Nephron progenitor cell (in vitro differentiated cells): ENCODE measurements at regions not wholly inside any gene's neighbourhood (a gene's known extent, or its start where the extent isn't known, plus 50 kb on each side); places are given as distances from the start of the nearest gene placed in this dataset.

Source experiments
- DNase-seq: peaks from one replicate; pipeline ENCODE4 v3.0.0; 2021
- H3K27ac Mint-ChIP-seq: 2 replicates; pipeline ENCODE4 v1.8.0; 2021; ENCODE audit warnings: mild to moderate bottlenecking, moderate library complexity, mixed read lengths
- H3K27me3 Mint-ChIP-seq: 2 replicates; pipeline ENCODE4 v1.8.0; 2021; ENCODE audit warnings: mild to moderate bottlenecking, low read depth, mixed read lengths; ENCODE audit not compliant: poor library complexity
- H3K36me3 Mint-ChIP-seq: 2 replicates; pipeline ENCODE4 v1.8.0; 2021; ENCODE audit warnings: low read depth, mixed read lengths
- H3K4me1 Mint-ChIP-seq: 2 replicates; pipeline ENCODE4 v1.8.0; 2021; ENCODE audit warnings: mixed read lengths
- H3K4me3 Mint-ChIP-seq: 2 replicates; pipeline ENCODE4 v1.8.0; 2021; ENCODE audit warnings: mild to moderate bottlenecking, moderate library complexity, mixed read lengths
- H3K9me3 Mint-ChIP-seq: 2 replicates; pipeline ENCODE4 v1.8.0; 2021; ENCODE audit warnings: mild to moderate bottlenecking, moderate library complexity, mixed read lengths
- CTCF ChIP-seq: fragments of 200-600 bp; sonication (generic); IDR thresholded peaks from 2 replicates; pipeline ENCODE4 v1.5.0; 2021; ENCODE audit warnings: antibody characterized with exemption

DNA sequence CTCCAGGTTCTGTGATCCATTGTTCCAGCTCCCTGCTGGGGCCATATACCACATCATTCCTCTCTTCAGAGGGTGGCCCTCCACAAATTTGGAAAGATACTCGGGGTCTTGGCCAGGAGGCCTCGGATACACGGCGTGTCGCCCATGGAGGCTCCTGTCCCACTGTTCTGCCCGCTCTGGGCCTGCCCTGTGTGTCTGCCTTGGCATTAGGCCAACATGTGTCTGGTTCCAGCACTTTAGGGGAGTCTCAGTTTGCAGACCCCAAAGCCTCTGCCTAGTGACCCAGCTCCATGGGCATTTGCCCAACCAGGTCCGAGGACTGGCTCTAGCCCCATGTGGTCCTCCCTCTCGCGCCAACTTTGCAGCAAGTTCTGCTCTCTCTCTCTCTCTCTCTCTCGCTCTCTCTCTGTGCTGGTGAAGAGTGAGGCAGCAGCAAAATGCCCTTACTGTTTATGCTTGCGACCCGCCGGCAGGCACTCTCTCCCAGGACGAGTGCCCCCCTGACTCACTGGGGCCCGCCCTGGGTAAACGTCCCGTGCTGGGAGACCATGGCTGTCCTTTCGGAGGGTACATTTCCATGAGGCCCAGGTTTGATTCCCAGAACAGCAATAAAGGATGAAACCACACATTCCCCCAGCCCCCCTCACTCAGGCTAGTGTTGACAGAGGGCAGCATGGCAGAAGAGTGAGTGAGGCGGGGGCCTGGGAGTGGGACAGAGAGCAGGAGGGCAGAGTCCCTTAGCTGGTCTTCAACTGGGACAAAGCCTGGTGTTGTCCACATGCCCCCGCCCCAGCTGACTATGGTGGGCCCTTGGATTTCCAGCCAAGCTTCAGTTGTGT, 77.9 kb downstream of the ISG20 start:
- H3K27me3 Mint-ChIP-seq: peaks cover 40% of the 10 kb centered on the region
- no peaks in the 10 kb centered on the region for H3K36me3 Mint-ChIP-seq
- TF ChIP-seq CTCF: no peak
- peak overlapping the region; percentile 2 for H3K4me3 Mint-ChIP-seq
- H3K4me1 Mint-ChIP-seq: peaks cover 21% of the 10 kb centered on the region
- no peak for DNase-seq
- peak overlapping the region; percentile 49 for H3K27ac Mint-ChIP-seq
- H3K9me3 Mint-ChIP-seq: no peaks in the 10 kb centered on the region

- H3K36me3 Mint-ChIP-seq: no peaks in the 10 kb centered on the region
- no peaks in the 10 kb centered on the region for H3K9me3 Mint-ChIP-seq
- no peak overlapping the region for H3K27ac Mint-ChIP-seq
- no peak overlapping the region for H3K4me3 Mint-ChIP-seq
- TF ChIP-seq CTCF: no peak
- H3K27me3 Mint-ChIP-seq: peaks cover 35% of the 10 kb centered on the region
- H3K4me1 Mint-ChIP-seq: peaks cover 21% of the 10 kb centered on the region
- no peak for DNase-seq
These were observed 78.7 kb downstream of the ISG20 start for GRCh38 chr15:88717382-88718031.

DNA sequence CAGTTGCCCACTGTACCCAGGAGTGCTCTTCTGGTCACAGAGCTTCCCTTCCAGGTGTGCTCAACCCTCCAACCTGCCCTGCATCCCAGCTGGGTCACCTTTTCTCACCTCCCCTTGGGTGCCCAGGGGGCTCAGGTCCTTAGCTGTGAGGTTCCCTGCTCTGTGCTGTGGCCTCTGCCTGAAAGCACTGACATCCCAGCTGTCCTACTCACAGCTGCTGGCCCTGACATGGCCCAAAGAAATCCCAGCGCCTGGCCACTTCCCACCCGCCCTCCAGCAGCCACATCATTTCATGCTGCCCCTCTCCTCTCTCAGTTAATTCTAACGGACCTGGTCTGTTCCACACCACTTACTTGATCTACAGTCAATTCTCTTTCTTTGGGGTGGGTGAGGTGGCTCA, 79.9 kb downstream of the ISG20 start:
- no peak for TF ChIP-seq CTCF
- Mint-ChIP-seq H3K27ac (no peak overlapping the region), H3K27me3 (peaks cover 27% of the 10 kb centered on the region), H3K9me3 (peaks cover 8% of the 10 kb centered on the region), H3K36me3 (no peaks in the 10 kb centered on the region), H3K4me3 (no peak overlapping the region), H3K4me1 (peaks cover 21% of the 10 kb centered on the region)
- no peak for DNase-seq

DNA sequence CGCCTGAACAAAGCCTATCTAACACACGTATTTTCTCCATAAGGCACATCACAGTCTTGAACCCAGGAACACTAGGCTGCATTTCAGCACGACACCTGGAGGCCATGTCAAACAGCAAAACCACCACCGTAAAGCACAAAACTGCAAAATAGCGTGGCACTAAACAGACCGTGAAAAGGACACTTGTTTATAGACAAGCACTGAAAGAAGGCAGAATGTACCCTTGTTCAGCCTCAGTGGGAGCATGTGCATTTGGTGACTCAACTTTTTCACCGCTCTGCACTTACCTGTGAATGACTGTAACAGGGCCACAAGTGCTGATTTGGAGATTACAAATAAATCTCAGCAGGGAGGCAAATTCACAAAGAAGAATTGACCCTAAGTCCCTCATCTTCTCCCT, 80.8 kb downstream of the ISG20 start:
- H3K36me3 Mint-ChIP-seq: no peaks in the 10 kb centered on the region
- peaks cover 9% of the 10 kb centered on the region for H3K9me3 Mint-ChIP-seq
- H3K4me3 Mint-ChIP-seq: no peak overlapping the region
- TF ChIP-seq CTCF: no peak
- no peak for DNase-seq
- peaks cover 21% of the 10 kb centered on the region for H3K4me1 Mint-ChIP-seq
- H3K27me3 Mint-ChIP-seq: peaks cover 22% of the 10 kb centered on the region
- H3K27ac Mint-ChIP-seq: no peak overlapping the region

DNA sequence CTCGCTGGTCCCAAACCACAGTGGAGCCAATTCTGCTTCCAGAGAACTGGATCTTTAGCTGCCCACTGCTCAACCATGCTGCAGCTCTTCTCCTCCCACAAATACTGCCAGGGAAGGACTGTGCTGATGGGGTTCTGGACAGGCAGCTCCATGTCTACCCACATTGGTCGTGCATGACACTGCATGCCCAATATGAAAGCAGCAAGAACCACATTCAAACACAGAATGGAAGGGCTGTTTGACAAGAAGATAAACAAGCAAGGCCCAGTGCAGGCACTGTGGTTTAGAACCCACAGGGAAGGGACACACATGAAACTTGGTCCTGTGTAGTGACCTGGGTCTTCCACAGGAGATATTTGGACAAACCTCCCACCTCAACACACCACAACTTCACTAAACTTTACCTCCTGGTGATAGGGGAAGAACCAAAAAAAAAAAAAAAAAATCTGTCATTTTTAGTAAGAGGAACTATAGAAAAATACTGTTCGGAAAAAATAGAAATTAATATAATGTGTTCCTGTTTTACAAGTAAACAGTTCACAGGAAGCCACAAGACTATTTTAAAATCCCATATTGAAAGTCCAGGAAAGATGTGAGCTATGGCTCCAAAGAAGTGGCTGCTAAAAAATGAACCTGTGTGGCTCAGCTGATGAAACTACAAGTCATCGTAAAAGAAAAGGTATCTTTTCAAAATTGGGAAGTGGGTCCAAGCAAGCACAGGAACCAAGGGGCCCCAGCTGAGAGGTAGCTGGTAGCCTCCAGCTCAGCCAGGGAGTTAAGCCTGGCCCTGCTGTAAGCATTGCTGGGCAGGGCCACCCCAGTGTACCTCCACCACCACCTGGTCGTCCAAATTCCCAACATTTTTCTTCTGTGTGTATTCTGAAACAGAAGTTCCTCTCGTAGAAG, 77.7 kb upstream of the ACAN start:
- no peak overlapping the region for H3K27ac Mint-ChIP-seq
- peaks cover 40% of the 10 kb centered on the region for H3K27me3 Mint-ChIP-seq
- no peak overlapping the region for H3K4me3 Mint-ChIP-seq
- DNase-seq: no peak
- H3K4me1 Mint-ChIP-seq: no peaks in the 10 kb centered on the region
- no peak for TF ChIP-seq CTCF
- no peaks in the 10 kb centered on the region for H3K36me3 Mint-ChIP-seq
- H3K9me3 Mint-ChIP-seq: peaks cover 9% of the 10 kb centered on the region
